ENCODE measurements at regions not wholly inside any gene's neighbourhood (a gene's known extent, or its start where the extent isn't known, plus 50 kb on each side); places are given as distances from the start of the nearest gene placed in this dataset.

DNA sequence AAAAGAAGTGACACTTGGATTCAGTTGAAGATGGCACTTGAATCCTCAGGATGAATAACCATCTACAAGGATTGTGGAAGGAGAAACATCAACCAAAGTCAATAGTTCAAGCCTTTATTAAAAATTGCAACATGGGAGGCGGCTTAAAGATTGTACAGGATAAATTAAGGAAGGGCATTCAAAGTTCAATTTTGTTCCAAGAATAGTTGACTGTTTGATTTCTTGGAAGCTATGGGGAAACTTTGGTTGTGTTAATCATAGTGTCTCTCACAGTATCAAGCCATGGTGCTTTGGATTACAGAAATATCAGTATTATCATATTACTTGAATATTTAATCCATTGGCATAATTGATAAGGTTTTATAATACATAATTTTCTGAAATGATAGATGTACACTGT is 1844.3 kb downstream of the MAT2B start:
- POLR2A ChIA-PET: no interaction called here
- H3K9me3 ChIP-seq (ENCODE audit: control extremely low read depth in 1 of 3, control insufficient read depth in 2 of 3, insufficient read depth in 1 of 3, low read length in 2 of 3): no peaks in the 10 kb centered on the region
- no peaks in the 10 kb centered on the region for H4K20me1 ChIP-seq (ENCODE audit: control insufficient read depth, insufficient read depth, low read length, poor library complexity, severe bottlenecking)
- H3K4me1 ChIP-seq (ENCODE audit: control insufficient read depth in 2 of 2, insufficient read depth in 2 of 2, low read length in 2 of 2): no peaks in the 10 kb centered on the region
- no peaks in the 10 kb centered on the region for H3K79me2 ChIP-seq (ENCODE audit: control insufficient read depth, insufficient read depth, low read length)
- Mint-ChIP-seq H3K9me3 (ENCODE audit: insufficient read depth) (no peaks in the 10 kb centered on the region), H3K27me3 (no peaks in the 10 kb centered on the region), H3K4me1 (no peaks in the 10 kb centered on the region), H3K27ac (no peak overlapping the region), H3K4me3 (no peak overlapping the region)
- ATAC-seq (ENCODE audit: low read depth): no peak
- H3K9ac ChIP-seq (ENCODE audit: low read length): no peak overlapping the region
- no peak overlapping the region for H3K4me2 ChIP-seq (replicated peaks; ENCODE audit: low read depth, low read length, poor library complexity, severe bottlenecking)
- no peak overlapping the region for H2AFZ ChIP-seq (ENCODE audit: insufficient read depth, low read depth, low read length, poor library complexity, severe bottlenecking)
- TF ChIP-seq EZH2 (IDR thresholded peaks at IDR 0.05; ENCODE audit: borderline replicate concordance, insufficient read depth, low read depth, low read length, poor library complexity, severe bottlenecking): no peak
- TF ChIP-seq CTCF (IDR thresholded peaks at IDR 0.05): no peak
- H3K4me3 ChIP-seq (ENCODE audit: control extremely low read depth in 1 of 5, extremely low read depth in 1 of 5, insufficient read depth in 1 of 5, low read depth in 2 of 5, low read length in 4 of 5): no peak overlapping the region
- no peaks in the 10 kb centered on the region for H3K27me3 ChIP-seq (replicated peaks in 1 of 4; ENCODE audit: control extremely low read depth in 1 of 4, control insufficient read depth in 3 of 4, insufficient read depth in 4 of 4, low read length in 3 of 4)
- 100% methylated on average over 1 of the region's 1 CpG for WGBS (ENCODE audit: insufficient coverage)
- no peaks in the 10 kb centered on the region for H3K36me3 ChIP-seq (replicated peaks in 1 of 2; ENCODE audit: control extremely low read depth in 1 of 2, control insufficient read depth in 1 of 2, extremely low read depth in 1 of 2, insufficient read depth in 2 of 2, low read length in 1 of 2)
- intact Hi-C loops (cut with micrococcal nuclease): no loop called here
- no peak for DNase-seq
- CTCF ChIA-PET: no interaction called here
- H3K27ac ChIP-seq (ENCODE audit: low read length in 2 of 2): no peak overlapping the region

GRCh38 chr5:165351342-165351741 is 1845.9 kb downstream of the MAT2B start:
- Histone ChIP-seq H4K20me1 (ENCODE audit: control insufficient read depth, insufficient read depth, low read length, poor library complexity, severe bottlenecking) (no peaks in the 10 kb centered on the region), H3K9me3 (ENCODE audit: control extremely low read depth in 1 of 3, control insufficient read depth in 2 of 3, insufficient read depth in 1 of 3, low read length in 2 of 3) (no peaks in the 10 kb centered on the region), H3K4me1 (ENCODE audit: control insufficient read depth in 2 of 2, insufficient read depth in 2 of 2, low read length in 2 of 2) (no peaks in the 10 kb centered on the region), H3K36me3 (replicated peaks in 1 of 2; ENCODE audit: control extremely low read depth in 1 of 2, control insufficient read depth in 1 of 2, extremely low read depth in 1 of 2, insufficient read depth in 2 of 2, low read length in 1 of 2) (no peaks in the 10 kb centered on the region), H3K4me2 (replicated peaks; ENCODE audit: low read depth, low read length, poor library complexity, severe bottlenecking) (no peak overlapping the region), H3K79me2 (ENCODE audit: control insufficient read depth, insufficient read depth, low read length) (no peaks in the 10 kb centered on the region), H3K9ac (ENCODE audit: low read length) (no peak overlapping the region), H2AFZ (ENCODE audit: insufficient read depth, low read depth, low read length, poor library complexity, severe bottlenecking) (no peak overlapping the region), H3K27ac (ENCODE audit: low read length in 2 of 2) (no peak overlapping the region), H3K27me3 (replicated peaks in 1 of 4; ENCODE audit: control extremely low read depth in 1 of 4, control insufficient read depth in 3 of 4, insufficient read depth in 4 of 4, low read length in 3 of 4) (no peaks in the 10 kb centered on the region), H3K4me3 (ENCODE audit: control extremely low read depth in 1 of 5, extremely low read depth in 1 of 5, insufficient read depth in 1 of 5, low read depth in 2 of 5, low read length in 4 of 5) (no peak overlapping the region)
- TF ChIP-seq EZH2 (IDR thresholded peaks at IDR 0.05; ENCODE audit: borderline replicate concordance, insufficient read depth, low read depth, low read length, poor library complexity, severe bottlenecking) (no peak), CTCF (IDR thresholded peaks at IDR 0.05) (no peak)
- ChIA-PET CTCF (no interaction called here), POLR2A (no interaction called here)
- Mint-ChIP-seq H3K9me3 (ENCODE audit: insufficient read depth) (no peaks in the 10 kb centered on the region), H3K4me1 (no peaks in the 10 kb centered on the region), H3K4me3 (no peak overlapping the region), H3K27me3 (no peaks in the 10 kb centered on the region), H3K27ac (no peak overlapping the region)
- ATAC-seq (ENCODE audit: low read depth): no peak
- intact Hi-C loops (cut with micrococcal nuclease): no loop called here
- WGBS (ENCODE audit: insufficient coverage): no CpG with 5 or more reads among the region's 5 CpGs
- DNase-seq: no peak
